ENCODE measurements at regions not wholly inside any gene's neighbourhood (a gene's known extent, or its start where the extent isn't known, plus 50 kb on each side); places are given as distances from the start of the nearest gene placed in this dataset.

GRCh38 chr7:81155654-81156373, 237.0 kb upstream of the SEMA3C start (continued):
- TF ChIP-seq ZNF646 (CRISPR knock-in tag; IDR thresholded peaks at IDR 0.05), result 0 out of 2 replicates have a peak, but pooled peaks have one; percentile 55
- TF ChIP-seq PRDM15 (CRISPR knock-in tag; IDR thresholded peaks at IDR 0.05), result no peak
- no peak for TF ChIP-seq PREB (CRISPR knock-in tag; IDR thresholded peaks at IDR 0.05)
- no peak for TF ChIP-seq THAP7 (CRISPR knock-in tag; IDR thresholded peaks at IDR 0.05)
- peak; percentile 19; the same call in 1 of the 2 replicates for TF ChIP-seq FOSL2 (CRISPR knock-in tag; IDR thresholded peaks at IDR 0.05)
- no peak for TF ChIP-seq CENPX (CRISPR knock-in tag; IDR thresholded peaks at IDR 0.05)
- peak; percentile 83; the same call in 1 of the 2 replicates for TF ChIP-seq ZBTB21 (CRISPR knock-in tag; IDR thresholded peaks at IDR 0.05)
- peak; percentile 57; the same call in 1 of the 2 replicates for TF ChIP-seq JUN (CRISPR knock-in tag; IDR thresholded peaks at IDR 0.05)
- TF ChIP-seq NFIC (IDR thresholded peaks at IDR 0.05; ENCODE audit: low read length), result peak; percentile 89
- peak; percentile 8; the same call in 1 of the 2 replicates for TF ChIP-seq FOXO1 (CRISPR knock-in tag; IDR thresholded peaks at IDR 0.05)
- TF ChIP-seq TBX2 (CRISPR knock-in tag; IDR thresholded peaks at IDR 0.05; ENCODE audit: borderline replicate concordance), result peak; percentile 65; the same call in 1 of the 2 replicates
- TF ChIP-seq GTF2F1 (IDR thresholded peaks at IDR 0.05; ENCODE audit: low read length), result no peak
- peak; percentile 91 for TF ChIP-seq PAXIP1 (CRISPR knock-in tag; conservative IDR thresholded peaks at IDR 0.05)

Data from HepG2 (cell line).